ENCODE measurements at regions not wholly inside any gene's neighbourhood (a gene's known extent, or its start where the extent isn't known, plus 50 kb on each side); places are given as distances from the start of the nearest gene placed in this dataset.

GRCh38 chr21:27257226-27257625 is 290.3 kb upstream of the ADAMTS5 start:
- WGBS, result 88% methylated on average over 6 of the region's 6 CpGs

GRCh38 chr21:27251752-27252151 is 284.9 kb upstream of the ADAMTS5 start:
- Histone ChIP-seq H3K4me1 (ENCODE audit: control insufficient read depth, insufficient read depth, low read depth, low read length) (no peaks in the 10 kb centered on the region), H2AK5ac (ENCODE audit: low read length, severe bottlenecking) (no peak overlapping the region), H3K4me2 (ENCODE audit: low read length, poor library complexity, severe bottlenecking) (no peak overlapping the region), H3K4me3 (ENCODE audit: insufficient read depth in 1 of 2, low read depth in 1 of 2, low read length in 2 of 2) (no peak overlapping the region), H3K79me1 (replicated peaks; ENCODE audit: low read length, poor library complexity, severe bottlenecking) (no peaks in the 10 kb centered on the region), H3K14ac (ENCODE audit: low read length in 2 of 2) (no peak overlapping the region), H3K4ac (ENCODE audit: low read depth in 1 of 2, low read length in 2 of 2) (no peak overlapping the region), H2BK12ac (ENCODE audit: low read length in 2 of 2) (no peak overlapping the region), H3K9ac (ENCODE audit: low read length) (no peak overlapping the region), H2BK120ac (ENCODE audit: low read depth, low read length) (no peak overlapping the region), H3K27ac (ENCODE audit: low read length, poor library complexity, severe bottlenecking) (no peak overlapping the region), H4K8ac (ENCODE audit: low read length) (no peak overlapping the region), H3K9me3 (ENCODE audit: control insufficient read depth, low read length) (no peaks in the 10 kb centered on the region), H4K91ac (ENCODE audit: low read length) (no peak overlapping the region), H2BK5ac (ENCODE audit: low read depth, low read length, poor library complexity, severe bottlenecking) (no peak overlapping the region), H3K27me3 (ENCODE audit: control insufficient read depth in 1 of 2, insufficient read depth in 1 of 2, low read length in 2 of 2) (no peaks in the 10 kb centered on the region), H2BK15ac (ENCODE audit: low read depth, poor library complexity, severe bottlenecking) (no peak overlapping the region), H3K36me3 (ENCODE audit: control insufficient read depth in 1 of 2, insufficient read depth in 2 of 2, low read depth in 1 of 2, low read length in 2 of 2) (no peaks in the 10 kb centered on the region), H3K18ac (ENCODE audit: low read depth in 1 of 2, low read length in 2 of 2) (no peak overlapping the region), H3K23ac (ENCODE audit: low read length in 2 of 2) (no peak overlapping the region), H2AFZ (ENCODE audit: low read depth, low read length) (no peak overlapping the region)
- WGBS, result 91% methylated on average over 2 of the region's 2 CpGs
- no peak for DNase-seq

More at GRCh38 chr21:27257226-27257625, 290.3 kb upstream of the ADAMTS5 start:
- H3K27ac ChIP-seq (ENCODE audit: low read length, poor library complexity, severe bottlenecking), result no peak overlapping the region
- no peak overlapping the region for H4K91ac ChIP-seq (ENCODE audit: low read length)
- no peak overlapping the region for H3K9ac ChIP-seq (ENCODE audit: low read length)
- no peak overlapping the region for H2AK5ac ChIP-seq (ENCODE audit: low read length, severe bottlenecking)
- no peak overlapping the region for H3K4ac ChIP-seq (ENCODE audit: low read depth in 1 of 2, low read length in 2 of 2)
- no peak for DNase-seq
- no peak overlapping the region for H2AFZ ChIP-seq (ENCODE audit: low read depth, low read length)
- H2BK5ac ChIP-seq (ENCODE audit: low read depth, low read length, poor library complexity, severe bottlenecking), result no peak overlapping the region
- H3K27me3 ChIP-seq (ENCODE audit: control insufficient read depth in 1 of 2, insufficient read depth in 1 of 2, low read length in 2 of 2), result no peaks in the 10 kb centered on the region
- no peak overlapping the region for H3K4me2 ChIP-seq (ENCODE audit: low read length, poor library complexity, severe bottlenecking)
- H3K18ac ChIP-seq (ENCODE audit: low read depth in 1 of 2, low read length in 2 of 2), result no peak overlapping the region
- H3K14ac ChIP-seq (ENCODE audit: low read length in 2 of 2), result no peak overlapping the region
- no peak overlapping the region for H2BK15ac ChIP-seq (ENCODE audit: low read depth, poor library complexity, severe bottlenecking)
- no peaks in the 10 kb centered on the region for H3K79me1 ChIP-seq (replicated peaks; ENCODE audit: low read length, poor library complexity, severe bottlenecking)
- no peak overlapping the region for H2BK12ac ChIP-seq (ENCODE audit: low read length in 2 of 2)
- H3K4me3 ChIP-seq (ENCODE audit: insufficient read depth in 1 of 2, low read depth in 1 of 2, low read length in 2 of 2), result no peak overlapping the region
- H4K8ac ChIP-seq (ENCODE audit: low read length), result no peak overlapping the region
- H3K23ac ChIP-seq (ENCODE audit: low read length in 2 of 2), result no peak overlapping the region
- H3K36me3 ChIP-seq (ENCODE audit: control insufficient read depth in 1 of 2, insufficient read depth in 2 of 2, low read depth in 1 of 2, low read length in 2 of 2), result no peaks in the 10 kb centered on the region
- H2BK120ac ChIP-seq (ENCODE audit: low read depth, low read length), result no peak overlapping the region
- H3K4me1 ChIP-seq (ENCODE audit: control insufficient read depth, insufficient read depth, low read depth, low read length), result no peaks in the 10 kb centered on the region
- H3K9me3 ChIP-seq (ENCODE audit: control insufficient read depth, low read length), result no peaks in the 10 kb centered on the region

- Histone ChIP-seq H2BK5ac (ENCODE audit: low read depth, low read length, poor library complexity, severe bottlenecking) (no peak overlapping the region), H3K9ac (ENCODE audit: low read length) (no peak overlapping the region), H2AFZ (ENCODE audit: low read depth, low read length) (no peak overlapping the region), H3K4me1 (ENCODE audit: control insufficient read depth, insufficient read depth, low read depth, low read length) (no peaks in the 10 kb centered on the region), H3K27me3 (ENCODE audit: control insufficient read depth in 1 of 2, insufficient read depth in 1 of 2, low read length in 2 of 2) (no peaks in the 10 kb centered on the region), H3K4ac (ENCODE audit: low read depth in 1 of 2, low read length in 2 of 2) (no peak overlapping the region), H3K23ac (ENCODE audit: low read length in 2 of 2) (no peak overlapping the region), H3K27ac (ENCODE audit: low read length, poor library complexity, severe bottlenecking) (no peak overlapping the region), H3K4me2 (ENCODE audit: low read length, poor library complexity, severe bottlenecking) (no peak overlapping the region), H2BK120ac (ENCODE audit: low read depth, low read length) (no peak overlapping the region), H3K18ac (ENCODE audit: low read depth in 1 of 2, low read length in 2 of 2) (no peak overlapping the region), H3K79me1 (replicated peaks; ENCODE audit: low read length, poor library complexity, severe bottlenecking) (no peaks in the 10 kb centered on the region), H3K9me3 (ENCODE audit: control insufficient read depth, low read length) (no peaks in the 10 kb centered on the region), H2AK5ac (ENCODE audit: low read length, severe bottlenecking) (no peak overlapping the region), H3K36me3 (ENCODE audit: control insufficient read depth in 1 of 2, insufficient read depth in 2 of 2, low read depth in 1 of 2, low read length in 2 of 2) (no peaks in the 10 kb centered on the region), H2BK12ac (ENCODE audit: low read length in 2 of 2) (no peak overlapping the region), H3K14ac (ENCODE audit: low read length in 2 of 2) (no peak overlapping the region), H4K91ac (ENCODE audit: low read length) (no peak overlapping the region), H4K8ac (ENCODE audit: low read length) (no peak overlapping the region), H3K4me3 (ENCODE audit: insufficient read depth in 1 of 2, low read depth in 1 of 2, low read length in 2 of 2) (no peak overlapping the region), H2BK15ac (ENCODE audit: low read depth, poor library complexity, severe bottlenecking) (no peak overlapping the region)
- WGBS, result 100% methylated on average over 1 of the region's 1 CpG
- no peak for DNase-seq
These were observed 283.5 kb upstream of the ADAMTS5 start for GRCh38 chr21:27250366-27250765.

GRCh38 chr21:27248814-27249213 is 281.9 kb upstream of the ADAMTS5 start:
- Histone ChIP-seq H2BK120ac (ENCODE audit: low read depth, low read length) (no peak overlapping the region), H3K36me3 (ENCODE audit: control insufficient read depth in 1 of 2, insufficient read depth in 2 of 2, low read depth in 1 of 2, low read length in 2 of 2) (no peaks in the 10 kb centered on the region), H3K9ac (ENCODE audit: low read length) (no peak overlapping the region), H3K27me3 (ENCODE audit: control insufficient read depth in 1 of 2, insufficient read depth in 1 of 2, low read length in 2 of 2) (no peaks in the 10 kb centered on the region), H3K4me3 (ENCODE audit: insufficient read depth in 1 of 2, low read depth in 1 of 2, low read length in 2 of 2) (no peak overlapping the region), H2BK15ac (ENCODE audit: low read depth, poor library complexity, severe bottlenecking) (no peak overlapping the region), H3K14ac (ENCODE audit: low read length in 2 of 2) (no peak overlapping the region), H2BK12ac (ENCODE audit: low read length in 2 of 2) (no peak overlapping the region), H4K8ac (ENCODE audit: low read length) (no peak overlapping the region), H3K4me2 (ENCODE audit: low read length, poor library complexity, severe bottlenecking) (no peak overlapping the region), H2AFZ (ENCODE audit: low read depth, low read length) (no peak overlapping the region), H2BK5ac (ENCODE audit: low read depth, low read length, poor library complexity, severe bottlenecking) (no peak overlapping the region), H3K23ac (ENCODE audit: low read length in 2 of 2) (no peak overlapping the region), H3K9me3 (ENCODE audit: control insufficient read depth, low read length) (no peaks in the 10 kb centered on the region), H3K4ac (ENCODE audit: low read depth in 1 of 2, low read length in 2 of 2) (no peak overlapping the region), H4K91ac (ENCODE audit: low read length) (no peak overlapping the region), H3K18ac (ENCODE audit: low read depth in 1 of 2, low read length in 2 of 2) (no peak overlapping the region), H3K79me1 (replicated peaks; ENCODE audit: low read length, poor library complexity, severe bottlenecking) (no peaks in the 10 kb centered on the region), H3K27ac (ENCODE audit: low read length, poor library complexity, severe bottlenecking) (no peak overlapping the region), H3K4me1 (ENCODE audit: control insufficient read depth, insufficient read depth, low read depth, low read length) (no peaks in the 10 kb centered on the region), H2AK5ac (ENCODE audit: low read length, severe bottlenecking) (no peak overlapping the region)
- peak; percentile 54 for DNase-seq
- 80% methylated on average over 1 of the region's 1 CpG for WGBS
